Spleen (tissue), 7 donors: ENCODE measurements at regions not wholly inside any gene's neighbourhood (a gene's known extent, or its start where the extent isn't known, plus 50 kb on each side); places are given as distances from the start of the nearest gene placed in this dataset.

Experiments
- POLR2A ChIP-seq, 3 donors: fragments of 450-650 bp; IDR thresholded peaks; one replicate each; pipeline ENCODE4 v1.5.1; 2017; ENCODE audit warnings: antibody characterized with exemption in 3 of 3, mild to moderate bottlenecking in 1 of 3
- POLR2AphosphoS5 ChIP-seq, 3 donors: sonication (generic); formaldehyde crosslinking; IDR thresholded peaks; one replicate each; pipeline ENCODE4 v1.5.1; 2017; ENCODE audit warnings: antibody characterized with exemption in 3 of 3
- TF ChIP-seq, protein P1 (sequence below), 11 experiments: fragments of 200-600 bp in 7 of 11; fragments of 450-650 bp in 4 of 11; sonication (generic) in 4 of 11; IDR thresholded peaks in 8 of 11; conservative IDR thresholded peaks in 3 of 11; 1 replicate in 7 of 11; 2 replicates in 4 of 11; pipeline versions ENCODE4 v1.4.0 to v1.8.0; 2016 to 2021; ENCODE audit warnings: antibody characterized with exemption in 11 of 11, inconsistent platforms in 4 of 11, mild to moderate bottlenecking in 1 of 11
- donor health status: DM: no; HTN: no; CAD: no; lungs with moderate emphysema.
- donor health status: DM: no; HTN: no; CAD: no.
- donor health status: DM: no; HTN: no; CAD: no.

DNA sequence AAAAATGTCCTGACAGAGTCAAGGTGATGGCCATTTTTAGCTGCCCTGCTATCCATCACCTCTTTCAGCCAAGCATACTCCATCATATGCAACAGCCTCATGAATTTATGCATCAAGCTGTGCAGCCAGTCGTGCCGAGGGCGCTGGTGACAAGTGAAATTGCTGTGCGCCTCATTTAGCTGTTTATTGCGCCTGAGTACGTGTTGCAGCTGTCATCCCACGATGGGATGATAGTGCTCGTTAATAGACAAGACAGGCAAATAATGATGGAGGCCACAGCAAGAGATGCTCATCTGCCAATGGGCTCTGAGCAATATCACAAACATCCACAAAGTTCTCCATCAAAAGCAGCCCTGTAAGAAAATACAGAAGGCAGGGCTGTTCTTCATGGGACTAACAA is 562.3 kb upstream of the POU3F2 start:
- TF ChIP-seq, protein P1, sequence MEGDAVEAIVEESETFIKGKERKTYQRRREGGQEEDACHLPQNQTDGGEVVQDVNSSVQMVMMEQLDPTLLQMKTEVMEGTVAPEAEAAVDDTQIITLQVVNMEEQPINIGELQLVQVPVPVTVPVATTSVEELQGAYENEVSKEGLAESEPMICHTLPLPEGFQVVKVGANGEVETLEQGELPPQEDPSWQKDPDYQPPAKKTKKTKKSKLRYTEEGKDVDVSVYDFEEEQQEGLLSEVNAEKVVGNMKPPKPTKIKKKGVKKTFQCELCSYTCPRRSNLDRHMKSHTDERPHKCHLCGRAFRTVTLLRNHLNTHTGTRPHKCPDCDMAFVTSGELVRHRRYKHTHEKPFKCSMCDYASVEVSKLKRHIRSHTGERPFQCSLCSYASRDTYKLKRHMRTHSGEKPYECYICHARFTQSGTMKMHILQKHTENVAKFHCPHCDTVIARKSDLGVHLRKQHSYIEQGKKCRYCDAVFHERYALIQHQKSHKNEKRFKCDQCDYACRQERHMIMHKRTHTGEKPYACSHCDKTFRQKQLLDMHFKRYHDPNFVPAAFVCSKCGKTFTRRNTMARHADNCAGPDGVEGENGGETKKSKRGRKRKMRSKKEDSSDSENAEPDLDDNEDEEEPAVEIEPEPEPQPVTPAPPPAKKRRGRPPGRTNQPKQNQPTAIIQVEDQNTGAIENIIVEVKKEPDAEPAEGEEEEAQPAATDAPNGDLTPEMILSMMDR (IDR thresholded peaks at IDR 0.05 in 8 of 11, conservative IDR thresholded peaks at IDR 0.05 in 3 of 11), result no peak
- TF ChIP-seq POLR2AphosphoS5 (IDR thresholded peaks at IDR 0.05) (no peak), POLR2A (IDR thresholded peaks at IDR 0.05) (no peak)
